Heart right ventricle (tissue), 16 donors: ENCODE measurements at regions not wholly inside any gene's neighbourhood (a gene's known extent, or its start where the extent isn't known, plus 50 kb on each side); places are given as distances from the start of the nearest gene placed in this dataset.

Experiments used
- ATAC-seq, 8 donors: fragments of 200-7000 bp; cut with Tn5 transposase; one replicate each; pipeline ENCODE4 v1.9.1; 2020; ENCODE audit warnings: mild to moderate bottlenecking in 8 of 8, moderate library complexity in 8 of 8, moderate number of reproducible peaks in 1 of 8
- DNase-seq, 2 donors: peaks; one replicate each; pipeline ENCODE4 v3.0.0-alpha.2; 2020
- H3K27ac ChIP-seq, 10 donors: fragments of 200-600 bp; sonication (generic) in 2 of 10; one replicate each; pipeline versions ENCODE4 v1.5.0 to v1.8.0; 2020 to 2022; ENCODE audit warnings: mild to moderate bottlenecking in 3 of 10
- H3K27me3 ChIP-seq, 7 donors: fragments of 200-600 bp; one replicate each; pipeline ENCODE4 v1.8.0; 2021 to 2022; ENCODE audit warnings: mild to moderate bottlenecking in 2 of 7
- H3K36me3 ChIP-seq, 9 donors: fragments of 200-600 bp; sonication (generic) in 1 of 9; one replicate each; pipeline versions ENCODE4 v1.5.0 to v1.8.0; 2020 to 2022; ENCODE audit warnings: mild to moderate bottlenecking in 2 of 9
- H3K4me1 ChIP-seq, 9 donors: fragments of 200-600 bp; sonication (generic) in 1 of 9; one replicate each; pipeline versions ENCODE4 v1.5.0 to v1.8.0; 2020 to 2022; ENCODE audit warnings: mild to moderate bottlenecking in 4 of 9
- H3K4me3 ChIP-seq, 10 donors: fragments of 200-600 bp; sonication (generic) in 2 of 10; one replicate each; pipeline versions ENCODE4 v1.5.0 to v1.8.0; 2020 to 2022; ENCODE audit warnings: mild to moderate bottlenecking in 7 of 10, moderate library complexity in 2 of 10
- H3K9me3 ChIP-seq, 11 donors: fragments of 200-600 bp in 10 of 11; sonication (generic) in 2 of 11; one replicate each; pipeline versions ENCODE4 v1.5.0 to v1.8.0; 2013 to 2022; ENCODE audit warnings: mild to moderate bottlenecking in 2 of 11, control low read depth in 1 of 11, moderate library complexity in 1 of 11
- whole genome bisulfite sequencing, 2 donors: extraction: QIAGEN DNeasy Blood & Tissue Kit; methylation state at CpG; one replicate each; pipeline ENCODE4 v1.1.7; 2013; ENCODE audit warnings: inconsistent platforms in 1 of 2; 5-methylcytosine and 5-hydroxymethylcytosine counted together
- intact Hi-C, 10 donors: fragments of 100-400 bp; cut with DNase I; formaldehyde crosslinking; loops; one replicate each; pipeline versions ENCODE4 v1.11.1 to v1.14.2; 2022
- TF ChIP-seq, protein P1 (sequence below), 9 donors: fragments of 200-600 bp; sonication (generic) in 2 of 9; IDR thresholded peaks; one replicate each; pipeline versions ENCODE4 v1.5.0 to v1.8.0; 2021 to 2022; ENCODE audit warnings: antibody characterized with exemption in 9 of 9, mild to moderate bottlenecking in 5 of 9, moderate library complexity in 1 of 9
- donor health status: Arrhythmogenic right ventricular cardiomyopathy.
- donor health status: ischemic (EF 13 %, LVEDD 7.1; RV severe dilation, severe dysfunction).
- donor health status: healthy with polysubstance abuse.
- donor health status: DM: no; HTN: yes; CAD: no.
- donor health status: DM: no; HTN: no; CAD: no.
- donor health status: ischemic (EF 25% LVEDD 6.9; RV normal size, moderate dysfunction).
- donor health status: ischemic (EF 25% LVEDD 5.7; RV mildly dilated, moderate dysfunction).
- donor health status: healthy.
- donor health status: DM: yes; HTN: yes; CAD: no.
- donor health status: Ischemic cardiomyopathy.
- donor health status: ischemic (EF 35%, LVEDD 5.7; RV mildly dilated, moderate dysfunction).
- donor health status: nonischemic (EF 11% LVEDD 7.7; RV severe dilation, severe dysfunction).
- donor health status: DM: yes; HTN: yes; CAD: no.
- donor health status: PGD.
- donor health status: ischemic (EF 29% LVEDD 5.4; RV normal size, mild dysfunction).
- donor health status: nonischemic (EF 23%, LVEDD 6.1; RV moderate dilation, normal function).

DNA sequence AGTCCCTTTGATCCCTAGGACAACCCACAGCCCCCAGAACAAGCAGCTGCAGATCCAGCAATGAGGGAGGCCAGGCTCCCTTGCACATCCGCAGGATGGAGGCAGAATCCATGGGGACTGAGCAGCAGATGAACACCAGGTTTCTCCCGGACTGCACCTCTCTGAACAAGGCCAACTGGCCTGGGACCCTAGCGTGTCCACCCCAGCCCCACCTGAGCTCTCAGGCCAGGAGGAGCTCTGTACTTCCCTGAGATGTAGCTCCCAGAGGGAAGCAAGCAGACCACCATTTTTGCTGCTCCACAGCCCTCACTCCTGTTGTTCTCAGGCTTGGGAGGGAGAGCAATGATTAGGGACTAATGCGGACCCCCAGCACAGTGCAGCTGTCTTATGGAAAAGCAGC lies 1195.8 kb downstream of the PCDH18 start:
- intact Hi-C loops = no loop called here
- H3K9me3 ChIP-seq = peaks cover 0 to 8% (median 0%) of the 10 kb centered on the region in 11 donors
- no peaks in the 10 kb centered on the region for H3K4me1 ChIP-seq
- H3K27me3 ChIP-seq = no peaks in the 10 kb centered on the region
- ATAC-seq = no peak
- no peak for DNase-seq
- WGBS, 2 donors = 91 to 94% methylated on average over 4 of the region's 4 CpGs
- TF ChIP-seq, protein P1, sequence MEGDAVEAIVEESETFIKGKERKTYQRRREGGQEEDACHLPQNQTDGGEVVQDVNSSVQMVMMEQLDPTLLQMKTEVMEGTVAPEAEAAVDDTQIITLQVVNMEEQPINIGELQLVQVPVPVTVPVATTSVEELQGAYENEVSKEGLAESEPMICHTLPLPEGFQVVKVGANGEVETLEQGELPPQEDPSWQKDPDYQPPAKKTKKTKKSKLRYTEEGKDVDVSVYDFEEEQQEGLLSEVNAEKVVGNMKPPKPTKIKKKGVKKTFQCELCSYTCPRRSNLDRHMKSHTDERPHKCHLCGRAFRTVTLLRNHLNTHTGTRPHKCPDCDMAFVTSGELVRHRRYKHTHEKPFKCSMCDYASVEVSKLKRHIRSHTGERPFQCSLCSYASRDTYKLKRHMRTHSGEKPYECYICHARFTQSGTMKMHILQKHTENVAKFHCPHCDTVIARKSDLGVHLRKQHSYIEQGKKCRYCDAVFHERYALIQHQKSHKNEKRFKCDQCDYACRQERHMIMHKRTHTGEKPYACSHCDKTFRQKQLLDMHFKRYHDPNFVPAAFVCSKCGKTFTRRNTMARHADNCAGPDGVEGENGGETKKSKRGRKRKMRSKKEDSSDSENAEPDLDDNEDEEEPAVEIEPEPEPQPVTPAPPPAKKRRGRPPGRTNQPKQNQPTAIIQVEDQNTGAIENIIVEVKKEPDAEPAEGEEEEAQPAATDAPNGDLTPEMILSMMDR (IDR thresholded peaks at IDR 0.05) = no peak
- H3K27ac ChIP-seq = no peak overlapping the region
- no peak overlapping the region for H3K4me3 ChIP-seq
- H3K36me3 ChIP-seq = no peaks in the 10 kb centered on the region

DNA sequence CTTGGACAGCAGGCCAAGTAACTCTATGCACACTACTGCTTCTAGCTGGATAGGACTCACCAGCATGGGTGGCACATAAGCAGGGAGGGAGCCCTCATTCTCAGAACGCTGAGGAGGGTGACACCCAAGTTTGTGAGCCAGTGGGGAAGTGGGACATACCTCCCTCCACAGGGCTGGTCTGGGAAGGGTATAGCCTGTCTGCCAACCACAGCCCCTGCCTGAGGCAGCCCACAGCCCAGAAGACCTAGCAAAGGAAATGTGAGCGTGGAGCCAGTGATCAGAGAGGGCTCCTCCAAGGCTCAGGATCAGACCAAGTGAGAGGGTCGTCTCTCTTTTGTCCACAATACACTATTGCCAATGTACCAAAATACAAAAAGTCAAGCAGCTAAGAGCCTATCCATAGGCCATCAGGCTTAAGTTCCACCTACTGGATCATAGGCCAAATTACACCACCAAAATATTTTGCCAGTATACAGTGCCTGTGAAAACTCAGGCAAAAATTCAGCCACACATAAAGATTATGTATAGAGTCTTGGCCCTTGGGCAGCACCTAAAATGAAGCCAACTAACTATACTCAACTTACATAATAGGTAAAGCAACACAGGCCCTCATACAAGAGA lies 1203.1 kb downstream of the PCDH18 start:
- no peak for ATAC-seq
- intact Hi-C loops = no loop called here

DNA sequence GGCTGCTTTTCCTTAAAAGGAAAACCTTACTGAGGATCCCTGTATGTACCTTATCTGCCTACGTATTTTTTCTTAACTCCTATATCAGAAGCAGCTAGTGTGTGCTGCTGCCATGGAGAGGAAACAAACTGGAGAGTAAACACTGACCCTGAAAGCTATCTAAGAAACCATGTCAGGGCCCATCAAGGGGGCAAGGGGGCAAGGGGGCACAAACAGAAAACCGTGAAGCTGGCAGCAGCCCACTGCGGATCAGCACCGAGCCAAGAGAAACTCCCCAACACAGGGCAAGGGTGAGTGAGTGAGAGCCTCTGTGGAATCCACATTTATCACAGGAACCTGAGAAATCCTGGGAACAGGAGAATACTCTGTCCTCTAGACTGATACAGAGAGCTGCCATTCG lies 1204.2 kb downstream of the PCDH18 start:
- no peak overlapping the region for H3K27ac ChIP-seq
- H3K9me3 ChIP-seq = no peaks in the 10 kb centered on the region
- no peaks in the 10 kb centered on the region for H3K4me1 ChIP-seq
- no peak for ATAC-seq
- intact Hi-C loops = no loop called here
- DNase-seq = no peak
- no peaks in the 10 kb centered on the region for H3K36me3 ChIP-seq
- TF ChIP-seq, protein P1 (IDR thresholded peaks at IDR 0.05) = no peak
- WGBS, 2 donors = 41 to 45% methylated on average over 5 of the region's 5 CpGs
- no peaks in the 10 kb centered on the region for H3K27me3 ChIP-seq
- H3K4me3 ChIP-seq = no peak overlapping the region

More for the DNA sequence above, 1203.1 kb downstream of the PCDH18 start:
- no peaks in the 10 kb centered on the region for H3K4me1 ChIP-seq
- no peak overlapping the region for H3K27ac ChIP-seq
- no peaks in the 10 kb centered on the region for H3K36me3 ChIP-seq
- 81 to 85% methylated on average over 3 of the region's 3 CpGs for WGBS, 2 donors
- TF ChIP-seq, protein P1 (IDR thresholded peaks at IDR 0.05) = no peak
- H3K9me3 ChIP-seq = no peaks in the 10 kb centered on the region
- no peaks in the 10 kb centered on the region for H3K27me3 ChIP-seq
- DNase-seq = no peak
- H3K4me3 ChIP-seq = no peak overlapping the region

DNA sequence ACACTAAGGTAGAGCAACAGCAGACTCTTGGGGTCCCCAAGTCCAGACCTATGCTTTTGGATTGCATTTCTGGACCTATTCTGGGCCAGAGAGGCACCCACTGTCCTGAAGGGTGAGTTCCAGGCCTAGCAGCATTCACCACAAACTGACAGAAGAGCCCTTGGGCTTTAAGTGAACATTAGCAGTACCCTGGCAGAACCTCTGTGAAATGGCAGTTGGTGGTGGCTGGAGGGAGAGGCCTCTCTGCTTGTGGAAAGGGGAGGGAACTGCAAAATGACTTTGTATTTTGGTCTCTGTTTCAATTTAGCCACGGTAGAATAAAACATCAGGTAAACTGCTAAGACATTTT lies 1211.9 kb downstream of the PCDH18 start:
- Histone ChIP-seq H3K4me3 (no peak overlapping the region), H3K4me1 (no peaks in the 10 kb centered on the region), H3K27me3 (no peaks in the 10 kb centered on the region), H3K9me3 (no peaks in the 10 kb centered on the region), H3K36me3 (no peaks in the 10 kb centered on the region), H3K27ac (no peak overlapping the region)
- WGBS, 2 donors = 60 to 90% methylated on average over 1 of the region's 1 CpG
- DNase-seq = no peak
- ATAC-seq = no peak
- TF ChIP-seq, protein P1 (IDR thresholded peaks at IDR 0.05) = no peak
- intact Hi-C loops = no loop called here
